ENCODE measurements at regions not wholly inside any gene's neighbourhood (a gene's known extent, or its start where the extent isn't known, plus 50 kb on each side); places are given as distances from the start of the nearest gene placed in this dataset.
"Not testable (repeated sequence)": the region's sequence is repeated elsewhere in the genome, so short reads cannot be mapped to it uniquely, and the experiment has no call there.

DNA sequence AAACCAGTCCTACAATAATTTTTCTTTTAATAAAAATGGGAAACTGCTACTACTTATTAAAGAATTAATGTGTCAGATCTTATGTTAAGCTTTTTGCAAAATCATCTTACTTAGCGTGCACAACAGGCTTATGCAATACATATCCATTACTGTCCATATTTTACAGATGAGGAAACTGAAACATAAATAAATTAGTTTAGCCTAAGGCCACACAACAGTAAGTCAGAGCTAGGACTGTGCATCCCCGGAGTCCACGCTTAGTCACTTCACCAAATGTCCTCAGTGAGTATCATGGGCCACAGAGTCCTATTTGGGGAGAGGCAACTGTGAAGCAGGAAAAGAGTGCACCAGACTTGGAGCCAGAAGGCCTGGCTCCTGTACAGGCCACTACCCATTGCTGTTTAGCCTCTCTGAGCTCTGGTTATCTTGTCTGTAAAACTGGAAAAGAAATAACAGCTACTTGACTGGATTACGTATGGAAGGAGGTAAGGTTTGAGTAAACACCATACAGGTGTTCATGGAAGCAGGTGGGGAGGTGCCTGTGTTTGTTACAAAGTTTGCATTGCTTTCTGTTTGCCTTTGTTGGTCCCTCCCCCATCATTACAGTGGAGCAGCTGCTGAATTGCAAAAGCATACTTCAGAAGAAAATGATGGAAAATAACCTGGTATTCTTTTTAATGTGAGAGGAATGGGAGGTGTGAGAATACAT is 192.8 kb downstream of the FCRL5 start:
- ATAC-seq (no peak), DNase-seq (ENCODE audit: low spot score in 2 of 2) (no peak)
- Mint-ChIP-seq H3K9me3 (no peaks in the 10 kb centered on the region), H3K36me3 (no peaks in the 10 kb centered on the region), H3K27ac (no peak overlapping the region)

DNA sequence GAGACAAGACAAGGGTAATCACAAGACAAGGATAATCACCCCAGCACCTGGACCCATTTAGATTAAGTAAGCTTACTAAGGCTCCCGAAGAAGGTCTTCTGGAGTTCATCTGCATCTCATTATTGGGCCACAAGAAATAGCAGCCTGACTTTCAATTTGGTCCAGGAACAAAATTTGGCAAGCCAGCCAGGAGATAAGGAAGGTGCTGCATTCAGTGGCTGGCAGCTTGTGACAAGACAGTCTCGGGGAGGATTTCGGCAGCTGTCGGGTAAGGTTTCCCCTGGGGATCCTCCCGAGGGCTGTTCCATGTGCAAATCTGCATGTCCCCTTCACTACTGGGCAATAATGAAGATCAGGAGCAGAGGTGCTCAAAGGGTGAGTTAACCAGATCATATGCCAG is 195.2 kb downstream of the FCRL5 start:
- Mint-ChIP-seq H3K36me3 (no peaks in the 10 kb centered on the region), H3K9me3 (no peaks in the 10 kb centered on the region), H3K27ac (no peak overlapping the region)
- DNase-seq (ENCODE audit: low spot score in 2 of 2) (no peak), ATAC-seq (no peak)

DNA sequence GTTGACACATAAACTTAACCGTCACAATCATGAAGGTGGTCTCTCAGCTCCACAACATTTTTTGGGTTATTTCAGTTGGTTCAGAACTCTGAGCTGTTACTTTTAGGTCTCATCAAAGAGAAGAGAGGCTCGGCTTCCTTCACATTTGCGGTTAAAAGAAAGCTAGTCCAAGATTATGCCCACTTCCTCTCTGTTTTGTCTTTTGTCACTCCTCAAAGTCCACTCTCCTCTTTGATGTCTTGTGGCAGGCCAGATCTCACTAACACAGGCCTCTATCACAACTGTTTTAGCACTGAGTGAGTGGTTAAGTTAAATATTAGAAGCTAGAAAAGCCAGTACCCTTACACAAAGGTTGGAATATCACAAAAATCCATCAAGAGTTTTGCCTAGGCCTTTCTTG is 195.7 kb downstream of the FCRL5 start:
- H3K9me3 Mint-ChIP-seq: no peaks in the 10 kb centered on the region
- ATAC-seq (no peak), DNase-seq (ENCODE audit: low spot score in 2 of 2) (no peak)
- no peaks in the 10 kb centered on the region for H3K36me3 Mint-ChIP-seq
- H3K27ac Mint-ChIP-seq: no peak overlapping the region

DNA sequence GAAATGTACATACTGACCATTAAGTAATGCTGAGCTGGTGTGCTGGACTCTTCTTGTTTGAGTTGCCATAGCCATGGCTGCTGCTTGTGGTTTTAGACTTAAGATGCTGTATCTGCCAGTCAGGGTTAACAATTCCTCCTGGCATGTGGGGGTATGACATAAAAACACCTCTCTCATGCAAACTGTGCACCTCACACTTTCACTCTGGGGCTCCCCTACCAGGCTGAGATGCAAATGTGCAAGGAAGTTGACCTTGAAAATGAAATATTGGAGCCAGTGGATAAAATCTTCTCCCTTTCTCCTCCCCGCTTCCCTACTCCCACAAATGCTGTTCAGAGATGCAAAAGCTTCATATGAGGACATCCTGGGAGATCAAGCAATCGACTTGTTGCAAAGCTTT is 198.8 kb downstream of the FCRL5 start:
- H3K27ac Mint-ChIP-seq: no peak overlapping the region
- H3K9me3 Mint-ChIP-seq: peaks cover 0 to 4% of the 10 kb centered on the region in 2 donors
- ATAC-seq (no peak), DNase-seq (ENCODE audit: low spot score in 2 of 2) (no peak)
- H3K36me3 Mint-ChIP-seq: peaks cover 0 to 6% of the 10 kb centered on the region in 2 donors

DNA sequence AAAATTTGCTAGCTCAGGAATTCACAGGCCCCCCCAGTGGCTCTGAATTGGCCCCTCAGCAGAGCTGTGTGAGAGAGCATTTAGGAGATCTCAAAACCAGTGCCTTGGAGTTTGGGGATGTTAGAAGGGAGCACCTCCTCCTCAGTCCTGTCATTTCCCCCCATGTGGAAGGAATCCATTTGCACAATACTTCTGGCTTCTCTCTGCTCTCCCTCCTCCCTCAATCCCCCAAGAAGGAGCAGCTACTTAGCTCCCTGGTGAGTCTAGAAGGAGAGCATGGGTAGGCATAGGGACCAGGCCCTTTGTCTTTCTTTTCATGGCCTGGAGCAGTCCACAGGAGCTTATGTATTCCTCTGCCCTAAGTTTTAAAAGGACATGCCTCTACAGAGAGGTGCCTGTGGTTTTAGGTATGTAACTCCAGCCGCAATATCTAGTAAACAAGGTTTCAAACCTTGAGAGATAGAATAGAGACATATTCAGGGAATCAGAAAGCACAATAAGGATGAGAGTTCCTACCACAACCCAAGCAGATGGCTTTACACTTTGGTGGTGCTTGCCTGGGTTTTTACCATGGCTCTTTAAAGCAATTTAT is 199.4 kb downstream of the FCRL5 start:
- DNase-seq (ENCODE audit: low spot score in 2 of 2) (no peak), ATAC-seq (no peak)
- Mint-ChIP-seq H3K27ac (no peak overlapping the region), H3K36me3 (peaks cover 0 to 6% of the 10 kb centered on the region in 2 donors), H3K9me3 (peaks cover 0 to 4% of the 10 kb centered on the region in 2 donors)

DNA sequence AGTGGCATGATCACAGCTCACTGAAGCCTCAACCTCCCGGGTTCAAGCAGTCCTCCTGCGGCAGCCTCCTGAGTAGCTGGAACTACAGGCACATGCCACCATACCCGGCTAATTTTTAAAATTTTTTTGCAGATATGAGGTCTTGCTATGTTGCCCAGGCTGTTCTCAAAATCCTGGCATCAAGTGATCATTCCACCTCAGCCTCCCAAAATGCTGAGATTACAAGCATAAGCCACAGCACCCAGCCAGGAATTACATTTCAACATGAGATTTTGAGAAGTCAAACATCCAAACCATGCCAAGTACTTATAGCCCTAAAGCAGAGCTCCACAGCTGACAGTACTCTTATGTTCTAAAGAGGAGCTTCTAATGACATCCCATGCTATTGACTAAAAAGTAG is 200.1 kb downstream of the FCRL5 start:
- ATAC-seq: no peak
- Mint-ChIP-seq H3K36me3 (peaks cover 0 to 6% of the 10 kb centered on the region in 2 donors), H3K9me3 (peaks cover 0 to 4% of the 10 kb centered on the region in 2 donors), H3K27ac (no peak overlapping the region)
- no peak for DNase-seq (ENCODE audit: low spot score in 2 of 2)

DNA sequence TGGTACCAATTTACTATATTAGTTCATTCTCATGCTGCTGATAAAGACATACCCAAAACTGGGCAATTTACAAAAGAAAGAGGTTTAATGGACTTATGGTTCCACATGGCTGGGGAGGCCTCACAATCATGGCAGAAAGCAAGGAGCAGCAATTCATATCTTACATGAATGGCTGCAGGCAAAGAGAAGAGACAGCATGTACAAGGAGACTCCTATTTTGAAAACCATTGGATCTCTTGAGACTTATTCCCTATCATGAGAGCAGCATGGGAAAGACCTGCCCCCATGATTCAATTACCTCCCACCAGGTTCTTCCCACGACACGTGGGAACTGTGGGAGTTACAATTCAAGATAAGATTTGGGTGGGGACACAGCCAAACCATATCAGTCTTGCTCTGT is 200.5 kb downstream of the FCRL5 start:
- not testable (repeated sequence) for ATAC-seq; H3K36me3 Mint-ChIP-seq; H3K27ac Mint-ChIP-seq; H3K9me3 Mint-ChIP-seq; DNase-seq (ENCODE audit: low spot score in 2 of 2)

DNA sequence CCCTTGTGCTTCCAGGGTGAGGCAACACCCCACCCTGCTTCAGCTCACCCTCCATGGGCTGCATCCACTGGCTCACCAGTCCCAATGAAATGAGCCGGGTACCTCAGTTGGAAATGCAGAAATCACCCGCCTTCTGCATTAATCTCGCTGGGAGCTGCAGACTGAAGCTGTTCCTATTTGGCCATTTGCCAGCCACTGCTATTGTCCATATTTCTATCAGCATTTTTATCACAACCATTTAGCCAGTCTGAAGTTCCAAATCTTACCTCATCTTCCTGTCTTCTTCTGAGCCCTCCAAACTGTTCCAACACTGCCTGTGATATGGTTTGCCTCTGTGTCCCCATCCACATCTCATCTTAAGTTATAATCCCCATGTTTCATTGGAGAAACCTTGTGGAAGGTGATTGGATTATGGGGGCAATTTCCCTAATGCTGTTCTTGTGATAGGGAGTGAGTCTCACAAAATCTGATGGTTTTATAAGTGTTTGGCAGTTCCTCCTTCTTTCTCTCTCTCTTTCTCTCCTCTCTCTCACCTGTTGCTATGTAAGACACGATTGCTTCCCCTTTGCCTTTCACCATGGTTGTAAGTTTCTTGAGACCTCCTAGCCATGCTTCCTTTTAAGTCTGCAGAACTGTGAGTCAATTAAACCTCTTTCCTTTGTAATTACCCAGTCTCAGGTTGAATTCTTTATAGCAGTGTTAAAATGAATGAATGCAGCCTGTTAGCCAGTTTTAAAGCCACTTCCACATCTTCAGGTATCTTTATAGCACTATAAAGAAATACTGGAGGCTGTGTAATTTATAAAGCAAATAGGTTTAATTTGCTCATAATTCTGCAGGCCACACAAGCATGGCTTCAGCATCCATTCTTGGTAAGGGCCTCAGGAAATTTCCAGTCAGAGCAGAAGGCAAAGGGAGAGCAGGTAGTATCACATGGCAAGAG is 203.5 kb downstream of the FCRL5 start:
- Mint-ChIP-seq H3K9me3 (peaks cover 12 to 14% of the 10 kb centered on the region in 2 donors), H3K27ac (no peak overlapping the region), H3K36me3 (peaks cover 0 to 17% of the 10 kb centered on the region in 2 donors)
- DNase-seq (ENCODE audit: low spot score in 2 of 2) (no peak), ATAC-seq (no peak)

DNA sequence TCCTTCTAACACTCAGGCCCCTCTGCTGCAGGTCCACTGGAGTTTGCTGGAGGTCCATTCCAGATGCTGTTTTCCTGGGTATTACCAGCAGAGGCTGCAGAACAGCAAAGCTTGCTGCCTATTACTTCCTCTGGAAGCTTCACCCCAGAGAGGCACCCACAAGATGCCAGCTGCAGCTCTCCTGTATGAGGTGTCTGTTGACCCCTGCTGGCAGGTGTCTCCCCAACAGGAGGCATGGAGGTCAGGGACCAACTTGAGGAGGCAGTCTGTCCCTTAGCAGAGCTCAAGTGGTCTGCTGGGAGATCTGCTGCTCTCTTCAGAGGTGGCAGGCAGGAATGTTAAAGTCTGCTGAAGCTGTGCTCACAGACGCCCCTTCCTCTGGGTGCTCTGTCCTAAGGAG is 204.8 kb downstream of the FCRL5 start:
- no peak for DNase-seq (ENCODE audit: low spot score in 2 of 2)
- ATAC-seq: no peak
- peaks cover 0 to 17% of the 10 kb centered on the region in 2 donors for H3K36me3 Mint-ChIP-seq
- H3K27ac Mint-ChIP-seq: no peak overlapping the region
- H3K9me3 Mint-ChIP-seq: peaks cover 12 to 14% of the 10 kb centered on the region in 2 donors

DNA sequence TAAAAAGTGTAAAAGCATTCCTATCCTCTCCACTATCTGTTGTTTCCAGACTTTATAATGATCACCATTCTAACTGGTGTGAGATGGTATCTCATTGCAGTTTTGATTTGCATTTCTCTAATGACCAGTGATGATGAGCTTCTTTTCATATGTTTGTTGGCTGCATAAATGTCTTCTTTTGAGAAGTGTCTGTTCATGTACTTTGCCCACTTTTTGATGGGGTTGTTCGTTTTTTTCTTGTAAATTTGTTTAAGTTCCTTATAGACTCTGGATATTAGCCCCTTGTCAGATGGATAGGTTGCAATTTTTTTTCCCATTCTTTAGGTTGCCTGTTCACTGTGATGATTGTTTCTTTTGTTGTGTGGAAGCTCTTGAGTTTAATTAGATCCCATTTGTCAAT is 199.6 kb upstream of the ETV3 start:
- not testable (repeated sequence) for H3K36me3 Mint-ChIP-seq; H3K9me3 Mint-ChIP-seq; H3K27ac Mint-ChIP-seq; ATAC-seq; DNase-seq (ENCODE audit: low spot score in 2 of 2)

DNA sequence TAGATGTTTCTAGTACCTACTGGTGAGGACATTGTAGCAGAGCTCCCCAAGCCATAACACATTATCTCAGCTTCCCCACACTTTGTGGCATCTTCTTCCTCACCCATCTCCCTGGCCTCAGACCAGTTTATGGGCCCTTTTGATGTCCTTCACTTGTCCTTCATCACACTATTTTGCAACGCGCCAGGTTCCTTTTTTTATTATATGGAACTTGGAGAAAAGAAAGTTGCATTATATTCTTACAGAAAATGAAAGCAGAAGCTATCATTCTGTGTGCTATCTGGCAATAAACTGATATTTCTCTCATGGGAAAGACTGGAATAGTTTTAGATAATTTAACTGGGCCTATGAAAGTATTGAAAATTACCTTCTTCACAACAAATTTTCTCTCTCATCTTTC is 196.9 kb upstream of the ETV3 start:
- H3K36me3 Mint-ChIP-seq: no peaks in the 10 kb centered on the region
- no peak overlapping the region for H3K27ac Mint-ChIP-seq
- ATAC-seq: no peak
- DNase-seq (ENCODE audit: low spot score in 2 of 2): no peak
- H3K9me3 Mint-ChIP-seq: peaks cover 0 to 10% of the 10 kb centered on the region in 2 donors

DNA sequence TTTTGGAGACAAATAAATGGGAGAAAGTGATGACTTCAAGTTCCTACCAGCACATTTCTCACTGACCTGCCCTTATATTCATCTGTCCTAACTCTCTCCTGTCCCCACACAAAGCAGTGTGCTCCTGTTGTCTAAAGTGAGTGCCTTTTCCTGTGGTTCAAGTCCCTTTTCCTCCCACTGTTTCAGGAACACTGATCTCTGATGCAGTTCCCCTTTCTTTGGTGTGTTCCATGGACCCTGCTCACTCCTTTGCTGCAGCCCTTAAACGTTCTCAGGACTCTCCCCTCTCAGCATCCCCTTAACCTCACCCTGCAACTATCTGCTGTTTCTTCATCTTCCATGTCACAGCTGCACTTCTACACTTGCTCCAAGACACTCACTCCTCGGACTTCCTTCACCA is 195.8 kb upstream of the ETV3 start:
- Mint-ChIP-seq H3K9me3 (peaks cover 0 to 5% of the 10 kb centered on the region in 2 donors), H3K36me3 (no peaks in the 10 kb centered on the region), H3K27ac (no peak overlapping the region)
- ATAC-seq (no peak), DNase-seq (ENCODE audit: low spot score in 2 of 2) (no peak)

DNA sequence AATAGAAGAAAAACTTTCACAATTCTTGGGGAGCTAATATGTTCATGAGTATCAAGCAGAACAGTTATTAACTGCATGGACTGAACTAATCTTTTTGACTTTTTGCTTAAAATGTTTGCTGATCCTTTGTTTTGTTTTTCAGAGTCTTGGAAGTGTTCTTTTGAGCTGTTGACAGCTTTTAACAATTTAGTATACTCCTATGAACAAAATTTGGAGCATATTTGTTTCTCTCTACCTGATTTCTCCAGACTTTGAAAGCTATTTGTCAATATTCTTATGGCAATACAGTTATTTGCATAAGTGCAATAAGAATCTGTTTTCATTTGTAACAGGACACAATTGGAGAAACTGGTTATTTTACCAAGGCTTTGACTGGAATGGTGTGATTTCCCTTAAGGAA is 192.0 kb upstream of the ETV3 start:
- H3K9me3 Mint-ChIP-seq; H3K36me3 Mint-ChIP-seq; ATAC-seq; H3K27ac Mint-ChIP-seq; DNase-seq (ENCODE audit: low spot score in 2 of 2): not testable (repeated sequence)

DNA sequence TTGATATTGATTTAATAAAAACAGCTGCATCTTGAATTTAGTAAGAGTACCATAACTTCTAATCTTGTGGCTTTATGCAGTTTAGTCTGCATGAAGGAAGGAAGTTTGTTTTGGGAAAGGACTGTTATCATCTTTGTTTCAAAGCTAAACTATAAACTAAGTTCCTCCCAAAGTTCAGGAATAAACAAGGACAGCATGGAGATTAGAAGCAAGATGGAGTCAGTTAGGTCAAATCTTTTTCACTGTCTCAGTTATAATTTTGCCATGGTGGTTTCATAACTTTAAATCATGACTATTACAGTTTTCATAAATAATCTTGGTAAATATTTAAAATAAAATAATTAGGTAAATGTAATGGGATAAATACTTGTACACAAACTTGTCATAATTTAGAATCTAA is 189.9 kb upstream of the ETV3 start:
- not testable (repeated sequence) for H3K36me3 Mint-ChIP-seq; DNase-seq (ENCODE audit: low spot score in 2 of 2); ATAC-seq; H3K27ac Mint-ChIP-seq; H3K9me3 Mint-ChIP-seq

DNA sequence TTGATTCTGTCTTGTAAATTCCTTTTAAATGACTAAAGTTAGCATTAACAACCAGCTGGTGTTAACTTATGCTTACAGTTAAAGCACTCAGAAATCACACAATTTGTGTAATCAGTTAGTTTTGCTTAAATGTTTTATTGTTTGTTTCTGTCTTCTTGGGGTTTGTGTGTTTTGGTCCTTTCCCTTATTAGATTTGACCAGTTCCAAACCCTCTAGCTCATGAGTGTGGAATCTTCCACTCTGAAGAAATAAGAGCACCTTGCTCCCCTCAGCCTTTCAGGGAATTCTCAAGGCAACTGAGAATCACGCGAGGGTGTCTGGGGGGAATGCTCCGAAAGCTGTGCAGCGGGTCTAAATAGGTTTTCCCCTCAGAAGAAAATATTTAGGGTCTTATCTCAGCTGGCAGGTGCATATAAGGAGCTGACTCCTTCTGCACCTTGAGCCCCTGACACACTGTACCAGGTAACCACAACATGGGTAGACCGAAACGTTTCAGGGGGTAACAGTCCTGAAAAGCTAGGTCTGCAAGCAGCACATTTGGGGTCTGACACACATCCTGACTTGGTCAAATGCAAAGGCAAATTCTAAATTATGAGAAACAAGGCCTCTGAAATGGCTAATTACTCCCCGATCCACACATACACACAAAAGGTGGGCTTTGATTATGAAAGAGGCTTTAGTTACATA is 188.1 kb upstream of the ETV3 start:
- DNase-seq (ENCODE audit: low spot score in 2 of 2) (no peak), ATAC-seq (no peak)
- Mint-ChIP-seq H3K36me3 (peaks cover 0 to 2% of the 10 kb centered on the region in 2 donors), H3K9me3 (peaks cover 0 to 4% of the 10 kb centered on the region in 2 donors), H3K27ac (no peak overlapping the region)

DNA sequence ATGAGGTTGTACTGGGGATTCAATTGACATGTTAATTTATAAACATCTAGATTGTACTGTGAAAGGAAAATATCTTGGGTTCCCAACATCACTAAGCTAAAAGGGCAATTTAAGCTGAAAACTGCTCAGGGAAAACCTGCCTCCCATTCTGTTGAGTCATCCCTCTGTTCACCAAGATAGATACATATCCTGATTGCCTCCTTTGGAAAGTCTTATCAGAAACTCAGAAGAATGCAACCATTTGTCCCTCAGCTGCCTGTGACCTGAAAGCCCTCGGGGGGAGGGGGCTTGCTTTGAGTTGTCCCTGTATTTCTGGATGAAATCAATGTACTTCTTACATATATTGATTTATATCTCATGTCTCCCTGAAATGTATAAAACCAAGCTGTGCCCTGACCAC is 187.0 kb upstream of the ETV3 start:
- peaks cover 0 to 6% of the 10 kb centered on the region in 2 donors for H3K9me3 Mint-ChIP-seq
- DNase-seq (ENCODE audit: low spot score in 2 of 2) (no peak), ATAC-seq (no peak)
- H3K27ac Mint-ChIP-seq: no peak overlapping the region
- H3K36me3 Mint-ChIP-seq: peaks cover 0 to 13% of the 10 kb centered on the region in 2 donors

DNA sequence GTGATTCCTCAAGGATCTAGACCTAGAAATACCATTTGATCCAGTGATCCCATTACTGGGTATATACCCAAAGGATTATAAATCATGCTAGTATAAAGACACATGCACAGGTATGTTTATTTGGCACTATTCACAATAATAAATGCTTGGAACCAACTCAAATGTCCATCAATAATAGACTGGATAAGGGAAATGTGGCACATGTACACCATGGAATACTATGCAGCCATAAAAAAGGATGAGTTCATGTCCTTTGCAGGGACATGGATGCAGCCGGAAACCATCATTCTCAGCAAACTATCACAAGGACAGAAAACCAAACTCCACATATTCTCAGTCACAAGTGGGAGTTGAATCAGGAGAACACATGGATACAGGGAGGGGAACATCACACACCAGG is 183.8 kb upstream of the ETV3 start:
- DNase-seq (ENCODE audit: low spot score in 2 of 2); ATAC-seq; H3K27ac Mint-ChIP-seq: not testable (repeated sequence)
- H3K36me3 Mint-ChIP-seq: peaks cover 0 to 33% of the 10 kb centered on the region in 2 donors
- peaks cover 14 to 24% of the 10 kb centered on the region in 2 donors for H3K9me3 Mint-ChIP-seq
